ENCODE measurements at regions not wholly inside any gene's neighbourhood (a gene's known extent, or its start where the extent isn't known, plus 50 kb on each side); places are given as distances from the start of the nearest gene placed in this dataset.

DNA sequence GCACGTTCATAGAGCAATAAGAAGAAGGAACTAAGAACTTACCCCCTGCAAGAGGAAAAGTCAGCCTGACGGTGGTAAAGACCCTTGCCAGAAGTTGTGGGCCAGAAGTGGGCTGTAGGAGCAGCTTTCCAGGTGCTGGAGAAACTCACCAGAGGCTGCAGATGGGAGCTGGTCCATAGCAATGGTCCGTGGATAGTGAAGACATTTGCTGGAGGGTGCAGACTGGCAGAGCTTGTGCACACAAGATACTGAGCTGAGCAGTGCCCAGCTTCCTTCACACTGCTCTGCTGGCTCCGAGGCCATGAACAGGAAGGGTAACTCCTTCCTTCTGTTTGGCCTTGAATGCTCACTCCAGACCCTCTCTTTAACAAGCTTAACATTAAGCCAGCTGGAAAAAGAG is 149.8 kb upstream of the BNIP2 start:
- no peaks in the 10 kb centered on the region for H3K79me2 ChIP-seq (ENCODE audit: low read length)
- no peaks in the 10 kb centered on the region for H3F3A ChIP-seq (ENCODE audit: low read length, unreplicated experiment)
- H3K4me3 ChIP-seq (ENCODE audit: low read length): no peak overlapping the region
- H3K9me3 ChIP-seq (ENCODE audit: low read length): no peaks in the 10 kb centered on the region
- ChIA-PET CTCF (no interaction called here), POLR2A (ENCODE audit: unreplicated experiment) (no interaction called here)
- intact Hi-C loops (cut with micrococcal nuclease): no loop called here
- no peak overlapping the region for H2AFZ ChIP-seq (ENCODE audit: low read length)
- no peaks in the 10 kb centered on the region for H4K20me1 ChIP-seq (ENCODE audit: low read length)
- H3K9ac ChIP-seq (ENCODE audit: low read length): no peak overlapping the region
- H3K27me3 ChIP-seq (ENCODE audit: low read length): peaks cover 49% of the 10 kb centered on the region
- DNase-seq (no peak), ATAC-seq (no peak)
- H3K4me1 ChIP-seq (ENCODE audit: insufficient read depth, low read length): no peaks in the 10 kb centered on the region
- H3K36me3 ChIP-seq (ENCODE audit: low read depth, low read length): no peaks in the 10 kb centered on the region
- no peak overlapping the region for H3K27ac ChIP-seq (ENCODE audit: low read length)
- no peaks in the 10 kb centered on the region for H3K9me2 ChIP-seq (replicated peaks; ENCODE audit: low read length)
- H3K4me2 ChIP-seq (ENCODE audit: low read length): no peak overlapping the region
- TF ChIP-seq, protein P1, sequence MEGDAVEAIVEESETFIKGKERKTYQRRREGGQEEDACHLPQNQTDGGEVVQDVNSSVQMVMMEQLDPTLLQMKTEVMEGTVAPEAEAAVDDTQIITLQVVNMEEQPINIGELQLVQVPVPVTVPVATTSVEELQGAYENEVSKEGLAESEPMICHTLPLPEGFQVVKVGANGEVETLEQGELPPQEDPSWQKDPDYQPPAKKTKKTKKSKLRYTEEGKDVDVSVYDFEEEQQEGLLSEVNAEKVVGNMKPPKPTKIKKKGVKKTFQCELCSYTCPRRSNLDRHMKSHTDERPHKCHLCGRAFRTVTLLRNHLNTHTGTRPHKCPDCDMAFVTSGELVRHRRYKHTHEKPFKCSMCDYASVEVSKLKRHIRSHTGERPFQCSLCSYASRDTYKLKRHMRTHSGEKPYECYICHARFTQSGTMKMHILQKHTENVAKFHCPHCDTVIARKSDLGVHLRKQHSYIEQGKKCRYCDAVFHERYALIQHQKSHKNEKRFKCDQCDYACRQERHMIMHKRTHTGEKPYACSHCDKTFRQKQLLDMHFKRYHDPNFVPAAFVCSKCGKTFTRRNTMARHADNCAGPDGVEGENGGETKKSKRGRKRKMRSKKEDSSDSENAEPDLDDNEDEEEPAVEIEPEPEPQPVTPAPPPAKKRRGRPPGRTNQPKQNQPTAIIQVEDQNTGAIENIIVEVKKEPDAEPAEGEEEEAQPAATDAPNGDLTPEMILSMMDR (conservative IDR thresholded peaks at IDR 0.05; ENCODE audit: low read depth, low read length): no peak
- no TSS peak for BruUV-seq (replicated peaks)

DNA sequence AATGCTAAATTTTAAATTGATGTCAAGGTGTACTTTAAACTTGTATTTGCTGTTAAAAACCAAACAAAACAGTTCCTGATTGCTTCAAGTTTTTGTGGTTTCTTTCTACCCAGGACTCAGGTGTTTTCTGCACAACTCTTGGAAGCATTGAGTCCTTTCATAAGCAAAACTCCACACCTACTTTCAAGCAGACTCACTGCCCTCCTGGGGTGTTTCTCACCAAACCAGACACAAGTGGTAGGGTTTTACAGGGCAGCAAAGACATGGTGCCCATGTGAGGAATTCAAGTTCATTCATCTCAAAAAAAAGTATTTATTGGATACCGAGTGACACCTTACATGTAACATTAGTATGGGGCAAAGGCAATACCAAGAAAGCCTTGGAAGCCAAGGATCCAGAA is 146.7 kb upstream of the BNIP2 start:
- H3F3A ChIP-seq (ENCODE audit: low read length, unreplicated experiment): no peaks in the 10 kb centered on the region
- H3K9ac ChIP-seq (ENCODE audit: low read length): no peak overlapping the region
- no peak overlapping the region for H3K4me2 ChIP-seq (ENCODE audit: low read length)
- no peak overlapping the region for H2AFZ ChIP-seq (ENCODE audit: low read length)
- no peak overlapping the region for H3K4me3 ChIP-seq (ENCODE audit: low read length)
- H3K27me3 ChIP-seq (ENCODE audit: low read length): peaks cover 34% of the 10 kb centered on the region
- no peaks in the 10 kb centered on the region for H4K20me1 ChIP-seq (ENCODE audit: low read length)
- CTCF ChIA-PET: no interaction called here
- intact Hi-C loops (cut with micrococcal nuclease): no loop called here
- no peaks in the 10 kb centered on the region for H3K9me2 ChIP-seq (replicated peaks; ENCODE audit: low read length)
- H3K9me3 ChIP-seq (ENCODE audit: low read length): no peaks in the 10 kb centered on the region
- H3K79me2 ChIP-seq (ENCODE audit: low read length): no peaks in the 10 kb centered on the region
- no TSS peak for BruUV-seq (replicated peaks)
- no peaks in the 10 kb centered on the region for H3K4me1 ChIP-seq (ENCODE audit: insufficient read depth, low read length)
- no peak for ATAC-seq
- TF ChIP-seq EZH2 (IDR thresholded peaks at IDR 0.05; ENCODE audit: low read length, unreplicated experiment) (no peak), EZH2phosphoT487 (IDR thresholded peaks at IDR 0.05; ENCODE audit: borderline replicate concordance, low read length) (no peak)
- TF ChIP-seq, protein P1 (conservative IDR thresholded peaks at IDR 0.05; ENCODE audit: low read depth, low read length): no peak
- POLR2A ChIA-PET (ENCODE audit: unreplicated experiment): no interaction called here
- H3K36me3 ChIP-seq (ENCODE audit: low read depth, low read length): no peaks in the 10 kb centered on the region
- no peak for DNase-seq
- H3K27ac ChIP-seq (ENCODE audit: low read length): no peak overlapping the region

GRCh38 chr15:59834528-59834927 is 145.4 kb upstream of the BNIP2 start:
- peaks cover 28% of the 10 kb centered on the region for H3K27me3 ChIP-seq (ENCODE audit: low read length)
- no peaks in the 10 kb centered on the region for H3K36me3 ChIP-seq (ENCODE audit: low read depth, low read length)
- ATAC-seq (no peak), DNase-seq (no peak)
- H3K9ac ChIP-seq (ENCODE audit: low read length): no peak overlapping the region
- no peak for TF ChIP-seq EZH2phosphoT487 (IDR thresholded peaks at IDR 0.05; ENCODE audit: borderline replicate concordance, low read length)
- TF ChIP-seq, protein P1 (conservative IDR thresholded peaks at IDR 0.05; ENCODE audit: low read depth, low read length): no peak
- no peak for TF ChIP-seq EZH2 (IDR thresholded peaks at IDR 0.05; ENCODE audit: low read length, unreplicated experiment)
- intact Hi-C loops (cut with micrococcal nuclease): no loop called here
- H3K27ac ChIP-seq (ENCODE audit: low read length): no peak overlapping the region
- no peak overlapping the region for H3K4me3 ChIP-seq (ENCODE audit: low read length)
- no peak overlapping the region for H2AFZ ChIP-seq (ENCODE audit: low read length)
- ChIA-PET CTCF (no interaction called here), POLR2A (ENCODE audit: unreplicated experiment) (no interaction called here)
- no peaks in the 10 kb centered on the region for H3K79me2 ChIP-seq (ENCODE audit: low read length)
- no peaks in the 10 kb centered on the region for H4K20me1 ChIP-seq (ENCODE audit: low read length)
- no peaks in the 10 kb centered on the region for H3K9me2 ChIP-seq (replicated peaks; ENCODE audit: low read length)
- H3K4me2 ChIP-seq (ENCODE audit: low read length): no peak overlapping the region
- no peaks in the 10 kb centered on the region for H3K4me1 ChIP-seq (ENCODE audit: insufficient read depth, low read length)
- BruUV-seq (replicated peaks): no TSS peak
- no peaks in the 10 kb centered on the region for H3F3A ChIP-seq (ENCODE audit: low read length, unreplicated experiment)
- H3K9me3 ChIP-seq (ENCODE audit: low read length): no peaks in the 10 kb centered on the region

Measured in PC-3 (cell line).